Effector memory CD4-positive, alpha-beta T cell (primary cell): ENCODE measurements at regions not wholly inside any gene's neighbourhood (a gene's known extent, or its start where the extent isn't known, plus 50 kb on each side); places are given as distances from the start of the nearest gene placed in this dataset.
A peak's percentile ranks its signal among the peaks of the same experiment; 100 is the strongest.
"Not testable (repeated sequence)": the region's sequence is repeated elsewhere in the genome, so short reads cannot be mapped to it uniquely, and the experiment has no call there.

Experiments
- DNase-seq, 3 donors: peaks; one replicate each; pipeline ENCODE4 v3.0.0-alpha.2; 2020
- H3K27ac ChIP-seq: 2 replicates; pipeline ENCODE4 v1.7.0; 2013; ENCODE audit warnings: mild to moderate bottlenecking, low read length, moderate library complexity; ENCODE audit not compliant: insufficient read depth, poor library complexity, severe bottlenecking
- H3K27me3 ChIP-seq: replicated peaks from 2 replicates; pipeline ENCODE4 v1.7.0; 2013; ENCODE audit warnings: mild to moderate bottlenecking, low read length; ENCODE audit not compliant: insufficient read depth, control insufficient read depth, poor library complexity, severe bottlenecking
- H3K36me3 ChIP-seq: 2 replicates; pipeline ENCODE4 v1.7.0; 2013; ENCODE audit warnings: mild to moderate bottlenecking, low read length, moderate library complexity; ENCODE audit not compliant: control insufficient read depth, insufficient read depth
- H3K4me1 ChIP-seq: 2 replicates; pipeline ENCODE4 v1.7.0; 2013; ENCODE audit warnings: low read length, mild to moderate bottlenecking; ENCODE audit not compliant: control insufficient read depth, insufficient read depth, poor library complexity, severe bottlenecking
- H3K4me3 ChIP-seq: 2 replicates; pipeline ENCODE4 v1.7.0; 2013; ENCODE audit warnings: low read length, low read depth, mild to moderate bottlenecking; ENCODE audit not compliant: insufficient read depth, poor library complexity, severe bottlenecking
- H3K9me3 ChIP-seq: 2 replicates; pipeline ENCODE4 v1.7.0; 2013; ENCODE audit warnings: mild to moderate bottlenecking, low read length, moderate library complexity; ENCODE audit not compliant: control insufficient read depth

- no peaks in the 10 kb centered on the region for H3K36me3 ChIP-seq
- no peak for DNase-seq
- no peak overlapping the region for H3K27ac ChIP-seq
- H3K9me3 ChIP-seq: no peaks in the 10 kb centered on the region
- no peaks in the 10 kb centered on the region for H3K4me1 ChIP-seq
- H3K4me3 ChIP-seq: no peak overlapping the region
- H3K27me3 ChIP-seq: no peaks in the 10 kb centered on the region
Observed at GRCh38 chr22:23437779-23438178, 142.3 kb downstream of the IGLL1 start.

GRCh38 chr22:23437107-23437395 is 143.0 kb downstream of the IGLL1 start:
- not testable (repeated sequence) for H3K4me1 ChIP-seq, H3K27ac ChIP-seq, H3K36me3 ChIP-seq, H3K4me3 ChIP-seq, H3K9me3 ChIP-seq, DNase-seq, H3K27me3 ChIP-seq

- DNase-seq, H3K9me3 ChIP-seq, H3K27ac ChIP-seq, H3K27me3 ChIP-seq, H3K36me3 ChIP-seq, H3K4me1 ChIP-seq, H3K4me3 ChIP-seq: not testable (repeated sequence)
Observed at GRCh38 chr22:23436354-23437106, 143.6 kb downstream of the IGLL1 start.

GRCh38 chr22:23435186-23435585 is 144.9 kb downstream of the IGLL1 start:
- not testable (repeated sequence) for H3K27ac ChIP-seq, H3K27me3 ChIP-seq, H3K36me3 ChIP-seq, H3K9me3 ChIP-seq, H3K4me1 ChIP-seq, DNase-seq, H3K4me3 ChIP-seq

GRCh38 chr22:23434198-23434830 is 145.8 kb downstream of the IGLL1 start:
- H3K4me1 ChIP-seq, H3K27me3 ChIP-seq, H3K27ac ChIP-seq, H3K9me3 ChIP-seq, H3K4me3 ChIP-seq, H3K36me3 ChIP-seq, DNase-seq: not testable (repeated sequence)

GRCh38 chr22:23433127-23434005 is 146.7 kb downstream of the IGLL1 start:
- H3K27ac ChIP-seq, H3K9me3 ChIP-seq, H3K27me3 ChIP-seq, H3K4me1 ChIP-seq, H3K36me3 ChIP-seq: not testable (repeated sequence)
- peak in 1 of 3 donors; percentile 8 for DNase-seq
- peak overlapping the region; percentile 22 for H3K4me3 ChIP-seq

GRCh38 chr22:23432719-23433118 is 147.4 kb downstream of the IGLL1 start:
- not testable (repeated sequence) for H3K36me3 ChIP-seq, H3K4me3 ChIP-seq, H3K27me3 ChIP-seq, H3K9me3 ChIP-seq, H3K4me1 ChIP-seq, DNase-seq, H3K27ac ChIP-seq

GRCh38 chr22:23431337-23432072 is 148.6 kb downstream of the IGLL1 start:
- Histone ChIP-seq H3K36me3 (no peaks in the 10 kb centered on the region), H3K4me1 (no peaks in the 10 kb centered on the region), H3K9me3 (no peaks in the 10 kb centered on the region), H3K27ac (no peak overlapping the region), H3K27me3 (no peaks in the 10 kb centered on the region), H3K4me3 (no peak overlapping the region)
- DNase-seq: no peak

GRCh38 chr22:23424551-23425068 is 155.5 kb downstream of the IGLL1 start:
- not testable (repeated sequence) for H3K4me1 ChIP-seq, H3K36me3 ChIP-seq, H3K9me3 ChIP-seq, H3K27ac ChIP-seq, H3K27me3 ChIP-seq, H3K4me3 ChIP-seq, DNase-seq
